ENCODE measurements at regions not wholly inside any gene's neighbourhood (a gene's known extent, or its start where the extent isn't known, plus 50 kb on each side); places are given as distances from the start of the nearest gene placed in this dataset.

- TF ChIP-seq EZH2 (IDR thresholded peaks at IDR 0.05; ENCODE audit: low read depth, unreplicated experiment) (no peak), CTCF (conservative IDR thresholded peaks at IDR 0.05; ENCODE audit: low read depth in 2 of 2) (no peak), POLR2AphosphoS5 (IDR thresholded peaks at IDR 0.05; ENCODE audit: low read depth) (no peak), NANOG (IDR thresholded peaks at IDR 0.05; ENCODE audit: borderline replicate concordance) (no peak), REST (IDR thresholded peaks at IDR 0.05; ENCODE audit: unreplicated experiment) (no peak)
Observed at GRCh38 chr3:17928502-17929145, 186.2 kb upstream of the TBC1D5 start.
